ENCODE measurements at regions not wholly inside any gene's neighbourhood (a gene's known extent, or its start where the extent isn't known, plus 50 kb on each side); places are given as distances from the start of the nearest gene placed in this dataset.

GRCh38 chr1:83769594-83770318, 229.2 kb downstream of the TTLL7 start:
- no peak for FAIRE-seq

DNA sequence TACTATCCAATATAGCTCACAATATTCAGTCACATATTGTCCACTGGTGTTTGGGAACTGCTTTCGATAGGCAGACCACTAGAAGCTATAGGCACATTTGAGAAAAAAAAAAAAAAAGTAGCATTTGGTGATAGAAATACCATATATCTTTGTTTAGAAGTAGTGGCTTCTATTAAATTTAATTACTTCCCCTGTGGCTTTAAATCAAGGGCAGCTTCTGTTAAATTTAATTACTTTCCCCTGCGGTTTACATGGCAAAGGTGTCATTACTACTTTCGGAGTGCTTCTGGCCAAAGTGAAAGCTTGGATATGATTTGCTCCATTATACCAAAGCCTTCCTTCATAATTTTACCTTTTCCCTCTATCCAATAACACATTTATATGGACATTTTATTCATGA, 229.9 kb downstream of the TTLL7 start:
- FAIRE-seq: no peak

DNA sequence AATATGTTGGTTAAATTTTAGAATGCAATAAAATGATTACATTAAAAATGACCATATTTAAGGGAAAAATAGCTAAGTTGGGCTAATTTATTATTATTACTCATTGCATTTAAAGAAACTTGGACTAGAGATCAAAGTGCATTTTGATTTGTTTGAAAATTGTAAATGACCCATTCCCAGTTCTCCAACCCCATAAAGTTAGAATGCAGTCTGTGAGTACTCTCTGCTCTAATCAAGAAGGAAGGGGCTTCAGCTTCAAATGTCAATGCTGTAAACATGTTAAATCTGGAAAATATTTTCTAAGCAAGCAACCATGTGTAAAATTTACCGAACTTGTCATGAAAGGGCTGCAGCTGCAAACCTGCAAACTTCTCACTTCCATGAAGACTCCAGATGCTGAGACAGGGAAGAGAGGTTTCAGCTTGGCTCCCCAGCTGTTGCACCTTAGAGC, 232.7 kb downstream of the TTLL7 start:
- FAIRE-seq: no peak

GRCh38 chr1:83765125-83765524, 233.8 kb downstream of the TTLL7 start:
- no peak for FAIRE-seq

DNA sequence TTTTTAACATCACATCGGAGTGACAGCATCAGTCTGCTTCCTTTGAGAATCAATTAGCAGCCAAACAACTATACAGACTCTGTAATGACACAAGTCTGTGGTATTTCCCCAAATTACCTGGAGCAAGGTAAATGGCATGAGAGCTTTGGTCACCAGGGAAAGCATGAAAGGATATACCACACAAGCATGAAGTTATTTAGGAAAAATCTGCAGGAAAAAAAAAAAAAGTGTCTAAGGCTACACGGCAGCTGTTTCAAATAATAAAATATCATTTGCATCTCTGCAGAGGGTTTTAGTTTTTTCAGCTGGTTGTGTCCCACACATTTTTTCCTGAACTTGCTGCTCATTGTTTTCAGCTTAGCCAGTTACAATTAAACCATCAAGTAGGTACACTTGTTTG, 234.7 kb downstream of the TTLL7 start:
- no peak for FAIRE-seq

- FAIRE-seq: no peak
Measured at GRCh38 chr1:83763361-83764095, 235.4 kb downstream of the TTLL7 start.

GRCh38 chr1:83762416-83762815, 236.5 kb downstream of the TTLL7 start:
- no peak for FAIRE-seq

DNA sequence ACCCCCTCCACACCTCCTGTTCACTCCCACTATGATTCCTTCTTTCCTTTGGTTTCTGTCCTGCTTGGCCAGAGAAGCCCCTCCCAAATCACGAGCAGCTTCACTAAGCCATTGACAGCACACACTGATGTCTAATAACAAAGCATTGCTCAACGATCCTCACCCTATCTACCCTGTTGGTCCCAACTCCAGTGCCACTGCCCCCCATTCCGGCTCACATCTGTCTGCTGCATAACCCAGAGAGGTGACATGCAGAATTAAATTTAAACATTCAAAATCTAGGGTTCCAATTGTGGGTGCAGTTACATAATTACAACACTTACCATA, 236.9 kb downstream of the TTLL7 start:
- FAIRE-seq: no peak

- no peak for FAIRE-seq
Measured at GRCh38 chr1:83761167-83762038, 237.5 kb downstream of the TTLL7 start.

- FAIRE-seq: no peak
Measured at GRCh38 chr1:83760226-83761021, 238.5 kb downstream of the TTLL7 start.

DNA sequence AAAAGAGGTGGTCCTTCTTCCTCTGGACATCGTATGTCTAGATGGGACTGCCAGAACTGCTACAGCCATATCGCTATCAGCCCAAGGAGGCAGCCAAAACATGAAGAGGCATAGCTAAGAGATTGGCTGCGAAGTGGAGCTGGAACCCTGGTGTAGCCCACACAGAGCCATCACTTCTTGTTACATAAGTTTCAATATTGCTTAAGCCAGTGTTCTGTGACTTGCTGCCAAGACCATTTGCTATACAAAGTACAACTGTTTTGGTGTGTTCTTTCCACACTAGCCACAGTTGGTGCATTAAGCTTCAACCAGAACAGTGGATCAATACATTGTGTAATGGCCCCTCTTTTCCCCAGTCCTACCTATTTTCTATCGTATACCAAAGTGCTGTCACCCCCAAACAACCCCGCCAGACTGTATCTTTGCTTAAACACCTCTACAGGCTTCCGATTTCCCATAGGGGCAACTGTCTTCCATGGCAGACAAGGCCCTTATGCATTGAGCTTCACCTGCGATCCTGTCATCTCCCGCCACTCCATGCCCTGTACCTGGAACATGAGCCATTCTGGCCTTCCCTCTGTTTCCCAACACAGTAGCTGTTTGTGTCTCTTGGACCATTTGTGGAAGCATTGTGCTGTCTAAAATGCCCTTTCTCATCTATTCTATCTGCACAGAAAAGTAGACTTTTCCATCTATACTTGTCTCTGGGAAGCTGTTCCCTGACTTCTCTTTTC, 241.8 kb downstream of the TTLL7 start:
- no peak for FAIRE-seq

DNA sequence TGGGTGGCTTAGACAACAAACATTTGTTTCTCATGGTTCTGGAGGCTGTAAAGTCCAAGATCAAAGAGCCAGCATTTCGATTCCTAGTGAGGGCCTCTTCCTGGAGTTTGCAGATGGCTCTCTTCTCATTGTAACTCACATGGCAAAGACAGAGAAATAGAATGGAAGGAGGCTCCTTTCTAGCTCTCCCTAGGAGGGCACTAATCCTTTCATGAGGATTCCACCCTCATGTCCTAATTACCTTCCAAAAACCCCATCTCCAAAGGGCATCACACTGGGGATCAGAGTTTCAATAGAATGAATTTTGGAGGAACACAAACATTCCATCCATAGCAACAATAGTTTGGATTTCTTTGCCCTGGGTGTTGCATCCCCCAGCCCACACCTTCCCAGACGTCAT, 247.3 kb downstream of the TTLL7 start:
- FAIRE-seq: no peak

DNA sequence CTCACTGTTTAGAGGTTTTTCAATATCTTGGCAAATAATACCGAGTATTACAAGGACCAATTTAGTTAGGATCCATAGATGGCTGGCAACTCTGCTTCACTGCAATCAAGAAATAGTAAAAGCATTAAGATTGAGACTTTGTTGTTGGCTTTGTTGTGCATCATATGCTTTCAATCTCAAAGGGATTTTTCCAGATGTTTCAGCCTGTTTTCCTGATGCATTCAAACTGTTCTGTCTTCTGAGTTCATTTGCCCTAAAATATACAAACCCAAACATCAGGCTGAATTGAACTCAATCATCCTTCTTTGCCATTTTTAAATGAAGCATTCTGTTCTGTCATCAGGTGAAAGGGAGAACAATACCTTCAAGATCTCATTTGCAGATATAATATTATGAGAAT, 248.7 kb downstream of the TTLL7 start:
- FAIRE-seq: no peak

- no peak for FAIRE-seq
Measured at GRCh38 chr1:83747853-83748482, 251.0 kb downstream of the TTLL7 start.

DNA sequence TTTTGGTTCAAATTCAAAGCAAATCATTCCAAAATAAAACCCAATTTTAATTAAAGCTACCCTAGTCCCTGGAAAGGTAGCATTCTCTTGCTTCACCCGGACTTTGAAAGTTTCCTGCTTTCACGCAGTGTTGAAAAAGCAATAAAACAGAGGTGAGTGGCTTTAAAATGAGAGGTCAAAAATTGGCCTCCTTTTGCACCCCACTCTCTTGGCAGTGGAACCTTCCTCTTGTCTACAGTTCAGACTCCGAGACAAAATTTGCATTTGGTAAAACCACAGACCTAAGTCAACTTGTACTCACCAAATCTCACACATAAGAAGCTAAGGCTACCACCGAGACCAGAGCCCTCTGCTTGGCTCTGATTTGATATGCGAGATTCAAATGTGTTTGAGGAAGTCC, 252.7 kb downstream of the TTLL7 start:
- FAIRE-seq: no peak

- FAIRE-seq: no peak
Measured at GRCh38 chr1:83742446-83742845, 256.5 kb downstream of the TTLL7 start.

GRCh38 chr1:83741770-83742169, 257.2 kb downstream of the TTLL7 start:
- no peak for FAIRE-seq

DNA sequence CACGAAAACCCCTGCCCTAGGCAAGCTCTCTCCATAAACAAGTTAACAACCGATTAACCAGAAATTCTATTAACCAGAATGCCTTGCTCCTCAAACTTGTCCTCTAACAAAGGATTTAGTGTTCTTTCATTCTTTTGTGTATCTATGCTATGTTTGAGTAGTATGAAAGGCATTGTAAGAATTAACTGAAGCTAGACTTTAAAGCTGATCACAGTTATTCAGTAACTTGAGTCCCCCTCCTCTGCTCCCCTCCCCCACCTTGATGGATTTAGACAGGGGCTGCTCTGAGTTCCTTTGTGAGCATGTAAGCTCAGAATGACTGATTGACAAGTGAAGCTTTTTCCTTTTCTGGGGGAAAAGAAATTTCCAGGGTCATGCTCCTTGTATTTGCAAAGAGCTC, 257.6 kb downstream of the TTLL7 start:
- no peak for FAIRE-seq

GRCh38 chr1:83735526-83735925, 263.4 kb downstream of the TTLL7 start:
- no peak for FAIRE-seq

GRCh38 chr1:83734420-83734819, 264.5 kb downstream of the TTLL7 start:
- no peak for FAIRE-seq

DNA sequence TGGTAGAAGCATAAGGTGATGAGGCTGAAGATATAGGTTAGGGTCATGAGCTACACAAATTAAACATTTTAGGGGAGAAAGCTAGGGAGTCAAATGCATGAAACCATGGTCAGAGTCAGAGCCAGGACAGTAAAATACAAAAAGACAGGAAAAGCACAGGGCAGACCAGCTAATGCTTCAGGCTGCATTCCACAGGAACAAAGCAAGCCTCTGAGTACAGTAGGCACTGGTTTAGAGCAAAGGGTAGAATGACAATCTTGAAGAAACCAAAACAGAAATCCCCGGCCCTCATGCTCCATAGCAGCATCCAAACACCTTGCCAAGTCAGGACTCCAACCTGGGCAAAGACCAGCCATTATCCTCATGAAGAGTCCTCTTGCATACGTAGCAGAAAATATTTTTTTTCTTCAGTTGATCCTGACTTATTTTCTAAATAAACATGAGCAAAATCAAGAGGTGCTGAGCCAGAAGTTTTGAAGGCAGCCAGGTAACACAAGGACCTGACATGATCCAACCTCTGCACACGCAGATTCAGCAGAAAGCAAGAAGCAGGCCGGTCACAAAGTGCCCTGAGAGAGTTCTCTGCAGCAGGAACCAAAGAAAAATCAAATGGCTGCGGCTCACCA, 273.1 kb downstream of the TTLL7 start:
- no peak for FAIRE-seq
